Kidney epithelial cell (primary cell): ENCODE measurements at regions not wholly inside any gene's neighbourhood (a gene's known extent, or its start where the extent isn't known, plus 50 kb on each side); places are given as distances from the start of the nearest gene placed in this dataset.

Source experiments
- DNase-seq: peaks from one replicate; pipeline ENCODE4 v3.0.0-alpha.2; 2010; ENCODE audit warnings: low read depth
- H3K27me3 ChIP-seq: 2 replicates; pipeline ENCODE4 v1.6.0; 2011; ENCODE audit warnings: low read length; ENCODE audit not compliant: control insufficient read depth, insufficient read depth
- H3K36me3 ChIP-seq: 2 replicates; pipeline ENCODE4 v1.5.1; 2011; ENCODE audit warnings: low read length; ENCODE audit not compliant: control insufficient read depth, insufficient read depth
- H3K4me3 ChIP-seq: 2 replicates; pipeline ENCODE4 v1.5.1; 2011; ENCODE audit warnings: low read depth, mild to moderate bottlenecking, control low read depth, low read length
- TF ChIP-seq, protein P1 (sequence below): IDR thresholded peaks from 2 replicates; pipeline ENCODE4 v1.5.1; 2011; ENCODE audit warnings: mild to moderate bottlenecking, moderate library complexity, low read length, control low read depth, inconsistent platforms; ENCODE audit not compliant: insufficient read depth, poor library complexity, severe bottlenecking

DNA sequence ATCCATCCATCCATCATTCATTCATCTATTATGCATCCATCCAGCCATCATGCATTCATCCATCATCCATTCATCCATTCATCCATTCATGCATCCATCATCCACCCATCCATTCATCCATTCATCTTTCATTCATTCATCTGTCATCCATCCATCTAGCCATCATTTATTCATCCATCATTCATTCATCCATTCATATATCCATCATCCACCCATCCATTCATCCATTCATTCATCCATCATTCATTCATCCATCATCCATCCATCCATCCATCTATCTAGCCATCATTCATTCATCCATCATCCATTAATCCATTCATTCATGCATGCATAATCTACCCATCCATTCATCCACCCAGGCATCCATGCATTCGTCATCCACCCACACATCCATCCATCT, 1450.3 kb downstream of the TBC1D22A start:
- TF ChIP-seq, protein P1, sequence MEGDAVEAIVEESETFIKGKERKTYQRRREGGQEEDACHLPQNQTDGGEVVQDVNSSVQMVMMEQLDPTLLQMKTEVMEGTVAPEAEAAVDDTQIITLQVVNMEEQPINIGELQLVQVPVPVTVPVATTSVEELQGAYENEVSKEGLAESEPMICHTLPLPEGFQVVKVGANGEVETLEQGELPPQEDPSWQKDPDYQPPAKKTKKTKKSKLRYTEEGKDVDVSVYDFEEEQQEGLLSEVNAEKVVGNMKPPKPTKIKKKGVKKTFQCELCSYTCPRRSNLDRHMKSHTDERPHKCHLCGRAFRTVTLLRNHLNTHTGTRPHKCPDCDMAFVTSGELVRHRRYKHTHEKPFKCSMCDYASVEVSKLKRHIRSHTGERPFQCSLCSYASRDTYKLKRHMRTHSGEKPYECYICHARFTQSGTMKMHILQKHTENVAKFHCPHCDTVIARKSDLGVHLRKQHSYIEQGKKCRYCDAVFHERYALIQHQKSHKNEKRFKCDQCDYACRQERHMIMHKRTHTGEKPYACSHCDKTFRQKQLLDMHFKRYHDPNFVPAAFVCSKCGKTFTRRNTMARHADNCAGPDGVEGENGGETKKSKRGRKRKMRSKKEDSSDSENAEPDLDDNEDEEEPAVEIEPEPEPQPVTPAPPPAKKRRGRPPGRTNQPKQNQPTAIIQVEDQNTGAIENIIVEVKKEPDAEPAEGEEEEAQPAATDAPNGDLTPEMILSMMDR = no peak
- no peaks in the 10 kb centered on the region for H3K27me3 ChIP-seq
- no peak for DNase-seq
- no peak overlapping the region for H3K4me3 ChIP-seq
- H3K36me3 ChIP-seq = no peaks in the 10 kb centered on the region

DNA sequence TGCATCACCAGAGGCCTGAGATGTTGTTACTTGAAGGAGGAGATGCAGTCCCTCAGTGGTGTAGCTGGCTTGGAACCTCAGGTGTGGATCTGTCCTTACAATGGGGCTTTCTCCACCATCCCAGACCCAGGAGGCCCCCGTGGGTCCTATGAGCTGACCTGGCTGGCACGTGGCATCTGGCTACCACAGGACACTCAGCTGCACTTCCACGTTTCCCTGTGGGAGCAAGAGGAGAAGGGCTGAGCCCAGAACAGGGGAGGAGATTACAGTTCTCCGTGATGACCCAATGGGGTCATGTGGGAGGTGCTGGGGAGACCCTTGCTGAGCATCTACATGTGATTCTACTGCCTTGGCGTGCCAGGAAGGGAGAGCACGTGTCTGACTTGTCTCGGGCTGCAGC, 1448.4 kb downstream of the TBC1D22A start:
- H3K4me3 ChIP-seq = no peak overlapping the region
- DNase-seq = no peak
- no peaks in the 10 kb centered on the region for H3K36me3 ChIP-seq
- TF ChIP-seq, protein P1 = no peak
- H3K27me3 ChIP-seq = no peaks in the 10 kb centered on the region

DNA sequence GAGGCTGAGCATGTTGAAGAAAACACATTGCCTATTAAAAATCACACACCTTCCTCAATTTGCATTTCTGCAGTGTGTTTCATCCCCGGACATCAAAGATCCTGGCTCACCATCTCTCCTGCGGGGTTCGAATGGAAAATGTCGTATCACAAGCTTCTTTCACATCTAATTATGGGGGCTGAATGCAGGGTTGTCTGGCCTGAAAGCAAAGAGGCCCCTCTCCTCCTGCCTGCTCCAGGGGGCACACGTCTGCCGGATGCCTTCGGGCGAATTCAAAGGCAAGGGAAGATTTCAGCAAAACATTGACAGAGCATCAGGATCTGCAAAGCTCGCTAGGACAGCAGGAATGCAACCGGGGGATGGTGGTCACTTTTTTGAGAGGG, 1447.7 kb downstream of the TBC1D22A start:
- TF ChIP-seq, protein P1 = no peak
- Histone ChIP-seq H3K27me3 (no peaks in the 10 kb centered on the region), H3K4me3 (no peak overlapping the region), H3K36me3 (no peaks in the 10 kb centered on the region)
- DNase-seq = no peak

DNA sequence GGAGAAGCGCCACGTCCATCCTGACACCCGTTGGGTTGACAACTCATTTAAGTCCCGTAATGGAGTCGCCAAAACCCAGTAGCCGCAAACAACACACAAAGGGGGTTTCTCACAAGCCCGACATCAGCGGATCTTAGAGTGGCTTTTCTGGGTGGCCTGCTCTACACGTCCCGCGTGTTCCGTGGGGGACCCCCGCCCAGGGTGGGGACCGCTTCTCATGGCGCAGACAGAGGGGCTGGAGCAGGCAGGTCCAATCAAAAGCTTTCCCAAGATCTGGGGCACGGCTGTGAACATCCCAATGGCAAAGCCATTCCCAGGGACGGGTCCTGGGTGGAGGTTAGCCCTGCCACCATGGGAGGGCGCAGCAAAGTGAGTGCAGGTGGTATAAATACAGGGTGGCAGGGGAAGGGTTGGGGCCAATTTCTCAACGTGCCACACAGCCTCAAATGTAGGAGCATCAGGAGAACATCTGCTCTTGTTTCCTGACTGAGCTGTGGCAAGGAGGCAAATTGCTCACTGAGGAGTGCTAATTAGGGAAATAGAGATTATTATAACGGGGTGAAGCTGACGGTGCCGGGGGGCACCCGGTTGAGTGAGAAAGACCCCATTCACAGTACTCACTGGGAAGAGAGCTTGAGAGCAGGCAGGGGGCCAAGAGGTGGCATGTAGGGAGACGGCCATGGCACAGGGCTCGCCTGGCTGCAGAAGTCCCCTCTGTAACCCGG, 1447.2 kb downstream of the TBC1D22A start:
- Histone ChIP-seq H3K27me3 (no peaks in the 10 kb centered on the region), H3K36me3 (no peaks in the 10 kb centered on the region), H3K4me3 (no peak overlapping the region)
- DNase-seq = no peak
- TF ChIP-seq, protein P1 = no peak

DNA sequence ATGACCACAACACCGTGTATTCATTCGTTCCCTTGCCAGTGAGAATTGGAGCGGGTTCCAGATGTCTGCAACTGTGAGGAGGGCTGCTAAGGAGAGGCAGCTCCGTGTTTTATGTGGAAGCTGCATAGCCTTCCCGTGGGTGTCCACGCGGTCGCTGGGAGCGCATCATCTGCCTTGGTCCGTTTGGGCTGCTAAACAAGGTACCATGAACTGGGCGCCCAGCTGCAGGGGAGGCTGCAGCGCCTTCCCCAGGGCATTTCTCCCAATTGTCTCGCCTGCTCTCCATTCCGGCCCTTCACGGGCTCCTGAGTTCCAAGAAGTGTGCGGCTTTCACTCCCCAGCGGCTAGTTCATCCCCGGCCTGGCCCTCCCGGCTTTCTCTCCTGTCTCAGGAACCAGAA, 1446.4 kb downstream of the TBC1D22A start:
- TF ChIP-seq, protein P1 = no peak
- no peak for DNase-seq
- no peak overlapping the region for H3K4me3 ChIP-seq
- no peaks in the 10 kb centered on the region for H3K36me3 ChIP-seq
- no peaks in the 10 kb centered on the region for H3K27me3 ChIP-seq
